GM04503 (cell line): ENCODE measurements at regions not wholly inside any gene's neighbourhood (a gene's known extent, or its start where the extent isn't known, plus 50 kb on each side); places are given as distances from the start of the nearest gene placed in this dataset.
"Not testable (repeated sequence)": the region's sequence is repeated elsewhere in the genome, so short reads cannot be mapped to it uniquely, and the experiment has no call there.

ENCODE experiments used
- DNase-seq: peaks from one replicate; pipeline ENCODE4 v3.0.0-alpha.2; 2012; ENCODE audit warnings: low read depth

- no peak for DNase-seq
Observed at GRCh38 chr1:38179483-38179882, 132.9 kb upstream of the POU3F1 start.

- DNase-seq = no peak
Observed at GRCh38 chr1:38178216-38178615, 131.6 kb upstream of the POU3F1 start.

GRCh38 chr1:38175121-38175520 is 128.5 kb upstream of the POU3F1 start:
- no peak for DNase-seq

- DNase-seq = no peak
Observed at GRCh38 chr1:38173848-38174247, 127.3 kb upstream of the POU3F1 start.

GRCh38 chr1:38173157-38173831 is 126.7 kb upstream of the POU3F1 start:
- no peak for DNase-seq

GRCh38 chr1:38169121-38169520 is 122.5 kb upstream of the POU3F1 start:
- DNase-seq = no peak

- no peak for DNase-seq
Observed at GRCh38 chr1:38168365-38168764, 121.8 kb upstream of the POU3F1 start.

- no peak for DNase-seq
Observed at GRCh38 chr1:38166461-38166860, 119.9 kb upstream of the POU3F1 start.

GRCh38 chr1:38153778-38154470 is 107.3 kb upstream of the POU3F1 start:
- DNase-seq = no peak

- DNase-seq = no peak
Observed at GRCh38 chr1:38153066-38153777, 106.6 kb upstream of the POU3F1 start.

- no peak for DNase-seq
Observed at GRCh38 chr1:38152351-38153065, 105.9 kb upstream of the POU3F1 start.

- DNase-seq = no peak
Observed at GRCh38 chr1:38151399-38151798, 104.8 kb upstream of the POU3F1 start.

- not testable (repeated sequence) for DNase-seq
Observed at GRCh38 chr1:38146079-38146478, 99.5 kb upstream of the POU3F1 start.

- no peak for DNase-seq
Observed at GRCh38 chr1:38142606-38143005, 96.0 kb upstream of the POU3F1 start.

- no peak for DNase-seq
Observed at GRCh38 chr1:38141483-38141882, 94.9 kb upstream of the POU3F1 start.

- no peak for DNase-seq
Observed at GRCh38 chr1:38139738-38140487, 93.3 kb upstream of the POU3F1 start.

GRCh38 chr1:38138498-38139233 is 92.1 kb upstream of the POU3F1 start:
- DNase-seq = peak; percentile 81

GRCh38 chr1:38137164-38137563 is 90.6 kb upstream of the POU3F1 start:
- no peak for DNase-seq

- no peak for DNase-seq
Observed at GRCh38 chr1:38135625-38136414, 89.2 kb upstream of the POU3F1 start.

GRCh38 chr1:38134294-38134755 is 87.7 kb upstream of the POU3F1 start:
- no peak for DNase-seq
